ENCODE measurements at regions not wholly inside any gene's neighbourhood (a gene's known extent, or its start where the extent isn't known, plus 50 kb on each side); places are given as distances from the start of the nearest gene placed in this dataset.
"Not testable (repeated sequence)": the region's sequence is repeated elsewhere in the genome, so short reads cannot be mapped to it uniquely, and the experiment has no call there.

DNA sequence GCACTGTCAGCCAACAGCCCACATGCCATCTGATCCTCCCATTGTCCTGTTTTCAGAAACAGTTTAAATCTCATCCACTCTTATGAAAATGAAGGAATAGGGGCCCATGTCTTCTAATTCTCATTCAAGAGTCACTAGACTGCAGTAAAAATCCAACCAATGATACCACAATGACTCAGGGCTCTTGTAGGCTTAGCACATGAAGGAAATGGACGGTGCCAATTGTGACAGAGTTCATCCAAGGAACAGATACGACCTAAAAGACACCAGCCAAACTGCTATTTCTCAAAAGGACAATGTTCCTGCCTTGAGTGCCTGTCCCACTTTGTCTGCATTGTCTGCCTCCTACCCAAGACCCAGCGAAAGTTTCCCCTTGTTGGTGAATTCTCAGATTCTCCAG is 204.8 kb upstream of the COX10 start:
- no peak for DNase-seq (ENCODE audit: low read depth, low spot score)

DNA sequence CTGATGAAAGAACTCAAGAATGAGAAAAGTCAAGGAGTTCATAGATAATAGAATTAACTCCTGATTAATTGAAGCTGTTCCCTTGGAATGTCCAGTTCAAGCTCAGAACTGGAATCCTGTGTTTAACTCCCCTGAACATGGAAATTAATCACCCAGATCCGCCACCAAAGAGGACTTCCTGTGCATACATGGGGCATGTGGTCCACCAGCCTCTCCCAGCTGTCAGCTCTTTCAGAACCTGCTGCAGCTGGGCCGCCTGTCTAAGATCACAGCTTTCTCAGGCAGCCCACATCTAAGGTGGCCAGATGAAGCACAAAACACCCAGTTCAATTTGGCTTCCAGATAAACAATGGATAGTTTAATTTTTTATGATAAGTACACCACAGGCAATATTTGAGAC is 203.7 kb upstream of the COX10 start:
- no peak for DNase-seq (ENCODE audit: low read depth, low spot score)

DNA sequence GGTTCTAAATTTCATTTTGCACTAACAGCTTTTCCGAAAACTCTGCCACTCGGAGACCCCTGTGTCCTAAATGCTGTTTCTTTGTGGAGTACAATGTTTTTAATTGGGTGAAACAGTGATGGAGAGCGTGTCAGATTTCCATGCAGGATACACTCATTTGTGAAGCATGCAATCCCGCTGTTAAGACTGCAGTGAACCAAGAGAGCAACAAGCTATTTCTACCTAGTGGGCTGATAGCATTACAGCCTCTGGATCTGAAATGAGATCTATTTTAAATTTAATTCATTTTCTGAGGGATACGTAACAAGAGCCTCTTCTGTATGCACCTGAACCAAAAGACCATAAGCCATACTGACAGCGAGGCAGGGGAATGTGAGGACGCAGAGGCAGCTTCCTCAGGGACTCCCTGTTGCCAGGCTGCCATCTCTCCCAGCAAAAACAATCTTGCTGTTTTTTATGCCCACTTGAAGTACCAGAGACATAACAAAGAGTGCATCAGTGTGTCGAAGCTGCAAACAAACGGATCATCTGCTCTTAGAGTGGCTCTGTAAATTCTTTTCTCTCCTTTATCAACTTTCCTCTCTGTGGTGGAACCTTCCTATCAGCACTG is 199.9 kb upstream of the COX10 start:
- peak; percentile 12 for DNase-seq (ENCODE audit: low read depth, low spot score)

DNA sequence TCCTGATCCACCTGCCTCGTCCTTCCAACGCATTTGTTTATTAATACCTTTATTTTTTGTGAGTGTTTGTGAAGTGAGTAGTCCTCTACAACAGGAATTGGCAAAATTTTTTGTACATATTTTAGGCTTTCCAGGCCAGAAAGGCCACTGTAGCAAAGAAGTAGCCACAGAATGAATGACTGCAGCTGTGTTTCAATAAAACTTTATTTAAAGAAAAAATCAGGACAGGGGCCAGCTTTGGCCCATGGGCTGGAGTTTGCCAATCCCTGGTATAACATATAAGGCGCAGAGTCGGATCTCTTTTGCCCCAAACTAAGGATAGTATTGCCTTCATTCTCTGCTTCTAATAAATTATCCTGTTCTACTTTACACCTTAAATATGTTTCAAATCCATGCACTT is 198.0 kb upstream of the COX10 start:
- no peak for DNase-seq (ENCODE audit: low read depth, low spot score)

DNA sequence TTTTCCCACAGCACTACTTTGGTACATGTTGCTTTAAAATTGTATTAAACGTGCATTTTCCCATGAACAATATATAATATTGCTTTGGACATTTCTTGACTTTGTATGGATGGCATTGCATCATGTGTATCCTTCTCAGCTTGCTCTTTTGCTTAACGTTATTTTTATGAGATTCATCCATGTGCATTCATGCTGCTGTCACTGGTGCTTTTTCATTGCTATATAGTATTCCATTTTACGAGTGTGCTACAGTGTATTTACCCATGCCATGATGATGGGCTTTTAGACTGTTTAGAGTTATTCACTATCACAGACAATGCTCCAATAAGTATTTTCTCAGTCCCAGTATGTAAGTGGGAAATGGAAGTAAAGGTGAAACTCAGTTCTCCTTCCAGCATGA is 195.2 kb upstream of the COX10 start:
- no peak for DNase-seq (ENCODE audit: low read depth, low spot score)

DNA sequence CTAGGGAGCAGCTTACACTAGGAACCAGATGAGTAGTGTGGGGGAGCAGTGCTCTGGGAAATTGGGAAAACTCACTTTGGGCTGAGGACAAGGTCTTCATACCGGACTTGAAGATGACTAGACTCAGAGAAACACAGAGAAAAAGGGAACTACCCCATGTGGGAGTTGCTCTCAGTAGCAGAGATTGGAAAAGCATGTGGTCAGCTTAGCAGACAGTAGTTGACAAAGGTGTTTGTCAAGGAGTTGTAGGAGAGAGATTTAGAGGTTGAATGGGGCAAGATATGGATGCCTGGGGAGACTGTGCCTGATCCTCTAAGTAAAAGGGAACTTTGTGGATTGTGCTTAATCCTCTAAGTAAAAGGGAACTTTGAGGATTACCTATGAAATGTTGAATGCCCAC is 194.5 kb upstream of the COX10 start:
- no peak for DNase-seq (ENCODE audit: low read depth, low spot score)

DNA sequence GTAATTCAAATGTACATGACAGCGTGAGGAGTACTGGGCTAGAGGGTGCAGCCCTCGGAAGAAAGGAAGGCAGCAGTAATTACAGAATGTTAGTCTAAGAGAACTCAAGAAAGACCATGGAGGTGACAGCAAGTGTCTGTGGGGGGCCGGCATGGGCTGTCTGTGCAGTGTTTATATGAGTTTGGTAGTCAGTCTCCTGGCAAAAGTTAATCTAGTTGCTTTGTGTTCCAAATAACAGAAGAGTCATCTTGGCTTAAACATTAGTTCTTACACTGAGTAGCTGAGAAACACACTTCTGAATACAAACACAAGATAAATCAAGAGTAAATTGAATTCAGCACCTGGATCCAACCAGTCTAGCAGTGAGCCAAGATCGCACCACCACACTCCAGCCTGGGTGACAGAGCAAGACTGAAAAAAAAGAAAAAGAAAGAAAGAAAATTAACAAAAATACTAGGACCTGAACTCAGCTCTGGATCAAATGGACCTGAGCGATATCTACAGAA is 189.3 kb upstream of the COX10 start:
- DNase-seq (ENCODE audit: low read depth, low spot score): no peak

DNA sequence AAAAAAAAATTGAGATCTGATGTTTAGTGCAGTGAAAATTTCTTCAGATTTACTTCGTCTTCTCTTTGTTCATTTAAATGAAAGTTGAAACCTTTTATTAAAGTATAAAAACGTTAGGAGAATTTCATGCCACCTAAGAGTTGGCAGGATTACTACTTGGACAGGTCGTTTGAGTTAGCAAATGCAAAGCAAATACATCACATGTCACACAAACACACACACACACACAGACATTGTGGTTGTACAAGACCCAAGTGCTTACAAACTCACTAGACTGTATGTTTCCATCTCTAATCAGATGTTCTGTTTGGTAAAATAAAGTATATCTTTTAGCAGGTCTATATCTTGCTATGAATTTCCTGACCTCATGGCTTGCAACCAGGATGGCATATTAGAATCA is 185.6 kb upstream of the COX10 start:
- DNase-seq (ENCODE audit: low read depth, low spot score): no peak

DNA sequence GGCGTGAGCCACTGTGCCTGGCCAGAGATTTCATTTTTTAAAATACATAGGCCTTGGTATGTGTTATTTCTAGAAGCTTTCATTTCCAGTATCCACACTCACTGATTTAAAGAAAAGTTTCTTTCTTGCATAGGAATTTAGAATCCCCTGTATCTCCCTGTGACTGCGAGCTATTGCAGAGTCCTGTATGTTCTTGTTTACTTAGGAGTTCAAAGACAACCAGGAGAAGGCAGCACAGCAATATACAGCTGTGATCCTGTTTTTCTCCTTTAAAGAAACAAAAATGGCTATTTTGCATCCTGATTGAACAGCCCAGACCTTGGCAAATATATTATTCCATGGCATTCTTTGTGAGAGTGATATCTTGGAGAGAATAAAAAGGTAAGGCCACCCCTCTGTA is 185.0 kb upstream of the COX10 start:
- DNase-seq (ENCODE audit: low read depth, low spot score): no peak

DNA sequence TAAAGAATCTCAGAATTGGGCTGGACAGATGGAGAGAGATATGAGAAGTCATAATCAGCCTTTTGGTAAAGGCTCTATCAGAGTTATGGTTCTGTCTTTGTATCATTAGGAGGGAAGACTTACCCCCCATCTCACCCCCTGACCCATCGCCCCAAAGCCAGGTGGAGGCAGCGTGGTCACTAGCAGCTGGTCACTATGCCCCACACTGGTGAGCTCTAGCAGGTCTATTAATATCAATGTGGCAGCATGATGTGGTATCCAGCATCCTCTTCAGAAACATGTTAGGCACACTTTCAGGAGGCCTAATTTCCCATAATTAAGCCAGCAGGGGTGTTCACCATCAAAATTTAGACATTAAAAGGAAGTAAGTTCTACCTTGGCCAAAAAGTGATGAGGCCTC is 183.8 kb upstream of the COX10 start:
- DNase-seq (ENCODE audit: low read depth, low spot score): no peak

DNA sequence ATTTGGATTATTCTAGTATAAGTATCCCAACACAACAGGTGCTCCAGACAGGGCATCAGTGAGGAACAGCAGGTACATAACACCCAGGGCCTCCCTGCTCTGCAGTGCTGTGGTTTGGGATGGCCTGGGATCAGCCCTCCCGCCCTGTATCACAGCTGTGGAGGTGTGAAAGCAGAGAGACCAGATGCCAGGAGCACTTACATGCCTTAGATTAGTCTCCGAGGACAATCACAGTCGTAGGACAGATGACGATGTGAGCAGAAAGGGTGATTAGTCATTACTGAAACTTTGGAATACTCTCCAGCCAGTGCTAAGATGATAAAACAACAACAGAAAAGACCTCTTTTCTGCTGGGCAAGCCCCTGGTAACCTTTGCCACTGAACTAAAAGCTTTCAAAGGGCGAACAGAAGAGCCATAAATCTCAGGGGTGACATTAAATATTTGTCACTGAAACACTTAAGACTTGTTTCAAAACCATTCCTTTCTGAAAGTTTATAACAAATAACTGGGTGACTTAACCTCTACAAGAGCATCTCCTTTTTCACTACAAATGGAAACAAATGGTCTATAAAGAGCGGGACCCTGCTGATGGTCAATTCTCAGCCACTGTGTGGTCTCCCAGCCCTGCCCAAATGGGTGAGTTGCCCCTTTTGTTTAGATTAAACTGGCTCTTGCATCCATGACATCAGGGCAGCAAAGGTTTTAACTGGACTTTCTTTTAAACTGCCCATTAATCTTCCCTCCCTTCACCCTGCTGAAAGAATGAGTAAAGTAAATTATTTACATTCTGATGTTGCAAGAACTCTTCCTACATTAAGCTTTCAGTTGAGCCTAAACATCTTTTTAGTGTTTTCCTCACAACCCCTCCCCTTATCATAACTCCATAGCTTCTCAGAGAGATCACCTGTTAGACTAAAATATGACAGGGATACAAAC is 183.1 kb upstream of the COX10 start:
- DNase-seq (ENCODE audit: low read depth, low spot score): no peak

DNA sequence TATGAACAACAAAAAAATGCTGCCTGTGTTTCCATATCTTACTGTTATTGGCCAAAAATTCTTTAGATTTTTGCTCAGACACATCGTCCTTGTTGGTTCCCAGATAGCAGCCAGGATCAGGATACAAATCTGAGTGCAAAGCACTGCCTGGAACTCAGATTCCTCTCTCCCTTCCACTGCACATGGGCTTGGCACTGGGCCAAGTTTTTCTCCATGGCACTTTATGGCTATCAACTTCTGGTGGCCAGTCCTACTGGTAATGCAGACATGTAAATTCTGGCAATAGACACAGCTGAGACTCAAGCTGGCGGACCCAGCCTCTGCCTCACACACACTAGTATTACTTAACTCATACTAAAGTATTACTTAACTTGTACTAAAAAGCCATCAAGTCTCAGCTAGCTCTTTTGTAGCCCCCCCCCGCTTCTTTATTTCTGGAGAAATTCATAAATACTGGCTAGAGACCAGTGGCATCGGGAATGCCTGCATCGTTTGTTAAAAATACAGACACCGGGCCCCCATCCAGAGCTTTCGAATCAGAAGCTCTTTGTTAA is 181.2 kb upstream of the COX10 start:
- no peak for DNase-seq (ENCODE audit: low read depth, low spot score)

DNA sequence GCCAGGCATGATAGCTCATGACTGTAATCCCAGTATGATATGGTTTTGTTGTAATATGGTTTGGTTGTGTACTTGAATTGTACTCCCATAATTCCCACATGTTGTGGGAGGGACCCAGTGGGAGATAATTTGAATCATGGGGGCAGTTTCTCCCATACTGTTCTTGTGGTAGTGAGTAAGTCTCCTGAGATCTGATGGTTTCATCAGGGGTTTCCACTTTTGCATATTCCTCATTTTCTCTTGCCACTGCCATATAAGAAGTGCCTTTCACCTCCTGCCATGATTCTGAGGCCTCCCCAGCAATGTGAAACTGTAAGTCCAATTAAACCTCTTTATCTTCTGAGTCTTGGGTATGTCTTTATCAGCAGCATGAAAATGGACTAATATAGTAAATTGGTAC is 160.3 kb upstream of the COX10 start:
- not testable (repeated sequence) for DNase-seq (ENCODE audit: low read depth, low spot score)

DNA sequence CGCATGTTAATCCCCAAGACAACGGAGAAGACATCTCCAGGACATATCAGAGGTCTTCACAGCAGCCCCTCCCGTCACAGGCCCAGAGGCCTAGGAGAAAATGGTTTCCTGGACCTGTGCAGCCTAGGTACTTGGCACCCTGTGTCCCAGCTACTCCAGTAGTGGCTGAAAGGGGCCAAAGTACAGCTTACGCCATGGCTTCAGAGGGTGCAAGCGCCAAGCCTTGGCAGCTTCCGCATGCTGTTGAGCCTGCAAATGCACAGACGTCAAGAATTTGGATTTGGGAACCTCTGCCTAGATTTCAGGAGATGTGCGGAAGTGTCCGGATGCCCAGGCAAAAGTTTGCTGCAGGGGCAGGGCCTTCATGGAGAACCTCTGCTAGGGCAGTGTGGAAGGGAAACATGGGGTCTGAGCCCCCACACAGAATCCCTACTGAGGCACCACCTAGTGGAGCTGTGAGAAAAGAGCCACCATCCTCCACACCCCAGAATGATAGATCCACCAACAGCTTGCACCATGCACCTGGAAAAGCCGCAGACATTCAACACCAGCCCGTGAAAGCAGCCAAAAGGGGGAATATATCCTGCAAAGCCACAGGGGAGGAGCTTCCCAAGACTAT is 159.3 kb upstream of the COX10 start:
- DNase-seq (ENCODE audit: low read depth, low spot score): no peak

DNA sequence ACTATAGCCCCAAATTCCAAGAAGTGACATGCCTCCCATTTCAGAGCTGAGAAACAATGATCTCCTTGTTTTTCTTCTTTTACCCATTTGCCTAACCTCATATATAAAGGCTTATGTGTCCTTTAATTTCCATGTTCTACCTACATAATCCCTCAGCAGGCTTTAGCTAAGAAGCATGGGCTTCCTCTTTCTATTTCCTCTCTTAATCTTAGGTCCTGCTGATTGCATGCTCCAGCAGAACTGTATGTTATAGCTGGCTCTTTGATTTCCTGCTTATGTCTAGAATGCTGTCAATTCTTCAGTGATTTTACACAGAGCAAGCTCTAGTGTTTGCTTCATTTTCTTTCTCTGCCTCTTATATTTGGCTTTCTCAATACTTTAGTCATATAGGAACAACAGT is 151.7 kb upstream of the COX10 start:
- no peak for DNase-seq (ENCODE audit: low read depth, low spot score)

DNA sequence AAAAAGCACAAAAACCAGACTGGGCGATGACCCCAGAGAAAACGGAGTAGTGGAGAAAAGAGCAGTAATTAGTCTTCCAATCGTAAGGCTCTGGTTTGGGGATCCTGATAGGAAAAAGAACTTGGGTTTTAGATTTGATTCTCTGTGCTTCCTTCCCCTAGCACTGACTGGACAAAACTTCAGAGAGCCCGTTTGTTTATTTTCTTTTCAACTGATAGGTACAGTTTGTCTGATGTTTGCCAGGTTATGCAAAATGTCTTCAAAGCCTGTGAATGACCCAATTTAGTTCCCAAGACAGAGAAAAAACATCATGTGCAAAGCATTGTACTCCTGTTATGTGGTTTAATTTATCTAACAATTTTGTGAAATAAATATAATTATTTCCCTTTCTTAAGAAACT is 151.1 kb upstream of the COX10 start:
- DNase-seq (ENCODE audit: low read depth, low spot score): no peak

DNA sequence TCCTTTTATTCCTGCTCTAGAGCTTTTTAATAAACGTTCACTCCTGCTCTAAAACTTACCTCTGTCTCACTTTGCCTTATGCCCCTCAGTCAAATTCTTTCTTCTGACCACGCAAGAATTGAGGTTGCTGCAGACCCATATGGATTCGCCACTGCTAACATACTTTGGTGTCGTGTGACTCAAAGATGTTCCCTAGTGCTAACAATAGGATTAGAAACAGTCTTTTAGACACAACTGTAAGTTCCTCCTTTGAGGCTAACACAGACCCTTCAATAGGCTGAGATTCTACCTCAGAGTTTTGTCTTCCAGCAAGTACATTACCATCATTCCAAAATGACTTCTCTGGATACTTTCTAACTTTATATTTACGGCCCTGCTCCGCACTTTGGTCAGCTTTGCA is 149.5 kb upstream of the COX10 start:
- DNase-seq (ENCODE audit: low read depth, low spot score): no peak

DNA sequence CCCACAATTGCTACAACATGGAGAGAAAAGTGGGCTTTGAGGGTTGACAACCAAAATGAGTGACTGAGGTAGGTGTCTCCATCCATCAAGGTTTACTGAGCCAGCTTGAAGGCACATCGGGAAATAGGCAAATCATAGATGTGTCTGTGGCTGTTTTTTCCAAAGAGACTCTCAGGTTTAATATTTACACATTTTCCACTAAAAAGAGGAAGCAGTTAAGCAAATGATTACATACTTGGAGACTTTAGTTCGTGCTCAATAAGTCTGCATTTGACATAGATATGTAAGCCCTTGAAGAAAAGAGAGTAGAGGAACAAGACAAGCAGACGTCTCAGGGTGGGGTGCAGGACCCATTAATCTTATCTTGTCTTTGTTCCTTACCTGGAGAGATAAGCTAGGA is 148.9 kb upstream of the COX10 start:
- DNase-seq (ENCODE audit: low read depth, low spot score): no peak

DNA sequence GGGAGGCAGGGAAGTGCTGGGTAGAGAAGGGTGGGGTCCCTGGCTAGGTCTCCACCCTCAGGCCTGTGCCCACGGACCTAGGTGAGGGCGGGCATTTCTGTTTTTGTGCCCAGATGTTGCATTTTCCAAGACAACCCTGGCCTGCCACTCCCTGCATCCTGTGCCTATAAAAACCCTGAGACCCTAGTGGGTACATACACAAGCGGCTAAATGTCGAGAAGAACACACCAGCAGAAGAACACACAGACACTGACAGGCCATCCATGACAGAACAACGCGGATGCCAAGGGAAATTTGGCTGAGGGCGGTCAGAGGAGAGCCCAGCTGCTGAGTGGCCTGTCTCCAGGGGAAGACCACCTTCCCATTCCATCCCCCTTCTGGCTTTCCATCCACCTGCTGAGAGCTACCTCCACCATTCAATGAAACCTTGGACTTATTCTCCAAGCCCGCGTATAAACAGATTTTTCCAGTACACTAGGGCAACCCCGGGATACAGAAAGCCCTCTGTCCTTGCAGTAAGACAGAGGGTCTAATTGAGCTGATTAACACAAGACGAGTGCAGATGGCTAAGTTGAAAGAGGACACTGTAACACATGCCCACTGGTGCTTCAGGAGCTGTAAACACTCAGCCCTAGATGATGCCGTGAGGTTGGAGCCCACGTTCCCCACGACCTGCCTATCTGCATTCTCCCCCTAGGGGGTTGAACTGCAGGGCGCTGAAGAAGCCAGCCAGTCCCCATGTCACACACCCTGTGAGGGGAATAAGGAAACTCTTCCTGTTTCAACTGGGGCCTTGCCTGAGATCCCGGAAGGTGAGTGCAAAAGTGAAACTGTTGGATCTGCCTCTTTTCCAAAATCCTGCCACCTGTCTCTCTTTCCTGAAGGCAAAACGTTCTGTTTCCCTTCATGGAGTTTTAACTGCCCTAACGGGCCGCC is 147.2 kb upstream of the COX10 start:
- no peak for DNase-seq (ENCODE audit: low read depth, low spot score)

DNA sequence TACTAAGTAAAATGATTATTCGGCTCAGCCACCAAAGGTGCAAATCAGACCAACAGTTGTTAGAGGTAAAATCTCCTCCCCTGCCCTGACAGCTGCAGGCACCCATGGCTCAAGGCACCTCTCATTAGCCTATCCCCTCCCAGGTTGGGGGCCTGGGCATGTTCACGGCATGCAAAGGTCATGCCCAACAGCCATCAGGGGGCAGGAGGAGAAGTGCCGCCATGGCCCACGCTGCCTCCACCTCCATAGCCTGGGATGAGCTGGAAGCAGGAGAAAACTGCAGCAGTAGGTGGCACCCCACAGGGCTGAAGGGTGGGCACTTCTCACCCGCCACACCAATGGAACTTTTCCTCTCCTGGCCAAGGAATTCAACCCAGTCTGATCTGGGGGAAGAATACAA is 146.4 kb upstream of the COX10 start:
- no peak for DNase-seq (ENCODE audit: low read depth, low spot score)

DNA sequence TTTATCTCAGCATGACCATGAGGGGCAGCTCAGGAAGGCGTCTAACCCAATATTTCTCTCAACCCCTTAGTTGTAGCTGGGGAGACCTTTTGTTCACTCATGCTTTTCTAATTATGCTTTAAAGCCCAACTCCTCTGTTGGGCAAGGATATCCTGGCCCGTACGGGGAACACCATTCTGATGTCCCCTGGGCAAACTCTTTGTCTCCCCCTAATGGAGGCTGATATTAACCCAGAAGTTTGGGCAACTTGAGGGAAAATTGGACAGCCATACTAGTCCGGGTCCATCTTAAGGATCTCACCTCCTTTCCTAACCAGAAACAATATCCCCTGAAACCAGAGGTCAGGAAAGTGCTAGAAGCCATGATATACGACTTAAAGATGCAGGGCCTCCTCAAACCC is 143.7 kb upstream of the COX10 start:
- no peak for DNase-seq (ENCODE audit: low read depth, low spot score)
